ENCODE measurements at regions not wholly inside any gene's neighbourhood (a gene's known extent, or its start where the extent isn't known, plus 50 kb on each side); places are given as distances from the start of the nearest gene placed in this dataset.
"Not testable (repeated sequence)": the region's sequence is repeated elsewhere in the genome, so short reads cannot be mapped to it uniquely, and the experiment has no call there.

DNA sequence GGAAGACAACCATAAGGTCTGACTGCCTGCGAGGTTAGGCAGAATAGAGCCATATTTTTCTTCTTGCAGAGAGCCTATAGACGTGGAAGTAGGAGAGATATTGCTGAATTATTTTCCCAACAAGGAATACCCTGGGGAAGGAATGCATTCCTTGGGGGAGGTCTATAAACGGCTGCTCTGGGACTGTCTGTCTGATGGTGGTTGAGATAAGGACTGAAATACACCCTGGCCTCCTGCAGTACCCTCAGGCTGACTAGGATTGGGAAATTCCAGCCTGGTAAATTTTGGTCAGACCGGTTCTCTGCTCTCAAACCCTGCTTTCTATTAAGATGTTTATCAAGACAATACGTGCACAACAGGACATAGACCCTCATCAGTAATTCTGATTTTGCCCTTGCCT lies 617.5 kb upstream of the GRIN3A start:
- no peak for DNase-seq (ENCODE audit: low spot score in 2 of 2)
- H3K4me1 ChIP-seq: no peaks in the 10 kb centered on the region
- no peaks in the 10 kb centered on the region for H3K27me3 ChIP-seq
- WGBS: 60% methylated on average over 5 of the region's 5 CpGs
- H3K36me3 ChIP-seq: no peaks in the 10 kb centered on the region
- no peak overlapping the region for H3K27ac ChIP-seq
- no peak overlapping the region for H3K4me3 ChIP-seq
- no peaks in the 10 kb centered on the region for H3K9me3 ChIP-seq
- no peak for TF ChIP-seq POLR2A (IDR thresholded peaks at IDR 0.05)
- TF ChIP-seq, protein P1, sequence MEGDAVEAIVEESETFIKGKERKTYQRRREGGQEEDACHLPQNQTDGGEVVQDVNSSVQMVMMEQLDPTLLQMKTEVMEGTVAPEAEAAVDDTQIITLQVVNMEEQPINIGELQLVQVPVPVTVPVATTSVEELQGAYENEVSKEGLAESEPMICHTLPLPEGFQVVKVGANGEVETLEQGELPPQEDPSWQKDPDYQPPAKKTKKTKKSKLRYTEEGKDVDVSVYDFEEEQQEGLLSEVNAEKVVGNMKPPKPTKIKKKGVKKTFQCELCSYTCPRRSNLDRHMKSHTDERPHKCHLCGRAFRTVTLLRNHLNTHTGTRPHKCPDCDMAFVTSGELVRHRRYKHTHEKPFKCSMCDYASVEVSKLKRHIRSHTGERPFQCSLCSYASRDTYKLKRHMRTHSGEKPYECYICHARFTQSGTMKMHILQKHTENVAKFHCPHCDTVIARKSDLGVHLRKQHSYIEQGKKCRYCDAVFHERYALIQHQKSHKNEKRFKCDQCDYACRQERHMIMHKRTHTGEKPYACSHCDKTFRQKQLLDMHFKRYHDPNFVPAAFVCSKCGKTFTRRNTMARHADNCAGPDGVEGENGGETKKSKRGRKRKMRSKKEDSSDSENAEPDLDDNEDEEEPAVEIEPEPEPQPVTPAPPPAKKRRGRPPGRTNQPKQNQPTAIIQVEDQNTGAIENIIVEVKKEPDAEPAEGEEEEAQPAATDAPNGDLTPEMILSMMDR (IDR thresholded peaks at IDR 0.05): no peak
- no peak for TF ChIP-seq EP300 (IDR thresholded peaks at IDR 0.05)
- TF ChIP-seq POLR2AphosphoS5 (IDR thresholded peaks at IDR 0.05): no peak

DNA sequence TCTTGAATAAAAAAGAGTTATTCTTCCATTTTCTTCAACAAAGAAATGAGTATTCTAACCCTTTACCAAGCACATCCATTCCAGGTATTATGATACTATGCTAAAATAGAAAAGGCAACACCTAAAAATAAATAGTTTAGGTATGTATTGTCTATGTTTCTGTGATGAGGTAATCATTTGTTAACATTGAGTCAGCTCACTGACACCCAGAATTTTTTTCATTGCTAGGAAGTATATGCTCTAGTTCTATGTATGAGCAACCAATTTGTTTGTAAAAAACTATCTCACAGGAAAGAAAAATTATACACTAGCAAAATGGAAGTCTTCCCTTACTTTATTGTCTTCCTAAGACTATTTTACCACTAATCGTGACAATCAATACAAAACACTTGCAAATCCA lies 615.6 kb upstream of the GRIN3A start:
- TF ChIP-seq POLR2A (IDR thresholded peaks at IDR 0.05) (no peak), EP300 (IDR thresholded peaks at IDR 0.05) (no peak), POLR2AphosphoS5 (IDR thresholded peaks at IDR 0.05) (no peak)
- TF ChIP-seq, protein P1 (IDR thresholded peaks at IDR 0.05): no peak
- WGBS: 90% methylated on average over 1 of the region's 1 CpG
- DNase-seq (ENCODE audit: low spot score in 2 of 2): no peak
- H3K27me3 ChIP-seq: no peaks in the 10 kb centered on the region
- no peaks in the 10 kb centered on the region for H3K4me1 ChIP-seq
- H3K4me3 ChIP-seq: no peak overlapping the region
- H3K27ac ChIP-seq: no peak overlapping the region
- H3K36me3 ChIP-seq: no peaks in the 10 kb centered on the region
- H3K9me3 ChIP-seq: no peaks in the 10 kb centered on the region

DNA sequence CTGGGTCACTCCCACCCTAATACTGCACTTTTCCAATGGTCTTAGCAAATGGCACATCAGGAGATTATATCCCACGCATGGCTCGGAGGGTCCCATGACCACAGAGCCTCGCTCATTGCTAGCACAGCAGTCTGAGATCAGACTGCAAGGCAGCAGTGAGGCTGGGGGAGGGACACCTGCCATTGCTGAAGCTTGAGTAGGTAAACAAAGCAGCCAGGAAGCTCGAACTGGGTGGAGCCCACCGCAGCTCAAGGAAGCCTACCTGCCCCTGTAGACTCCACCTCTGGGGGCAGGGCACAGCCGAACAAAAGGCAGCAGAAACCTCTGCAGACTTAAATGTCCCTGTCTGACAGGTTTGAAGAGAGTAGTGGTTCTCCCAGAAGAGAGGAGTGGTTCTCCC lies 599.0 kb upstream of the GRIN3A start:
- DNase-seq (ENCODE audit: low spot score in 2 of 2): not testable (repeated sequence)

DNA sequence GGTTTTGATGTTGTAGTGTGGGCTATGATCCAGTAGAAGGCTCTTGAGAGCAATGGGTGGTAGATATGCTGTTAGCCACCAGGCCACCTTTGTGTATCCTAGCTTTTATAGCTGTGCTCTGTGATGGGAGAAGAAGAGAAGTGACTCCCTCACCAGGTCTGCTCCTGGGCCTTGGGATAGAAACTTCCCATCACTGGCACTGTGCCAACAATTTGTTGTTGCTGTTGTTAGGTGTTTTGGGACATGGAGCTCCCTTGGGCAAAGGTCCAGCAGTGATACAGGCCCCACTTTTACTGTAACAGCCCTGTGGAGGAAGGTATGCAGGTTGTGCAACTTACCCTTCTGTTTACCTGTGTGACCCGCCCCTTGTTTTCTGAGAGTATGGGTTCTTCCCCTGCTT lies 570.9 kb upstream of the GRIN3A start:
- 85% methylated on average over 1 of the region's 1 CpG for WGBS
- H3K4me1 ChIP-seq: no peaks in the 10 kb centered on the region
- no peaks in the 10 kb centered on the region for H3K36me3 ChIP-seq

More for the DNA sequence above, 599.0 kb upstream of the GRIN3A start:
- not testable (repeated sequence) for H3K4me3 ChIP-seq, H3K36me3 ChIP-seq, H3K4me1 ChIP-seq, H3K27ac ChIP-seq, H3K27me3 ChIP-seq, H3K9me3 ChIP-seq
- no CpG with 5 or more reads among the region's 6 CpGs for WGBS

DNA sequence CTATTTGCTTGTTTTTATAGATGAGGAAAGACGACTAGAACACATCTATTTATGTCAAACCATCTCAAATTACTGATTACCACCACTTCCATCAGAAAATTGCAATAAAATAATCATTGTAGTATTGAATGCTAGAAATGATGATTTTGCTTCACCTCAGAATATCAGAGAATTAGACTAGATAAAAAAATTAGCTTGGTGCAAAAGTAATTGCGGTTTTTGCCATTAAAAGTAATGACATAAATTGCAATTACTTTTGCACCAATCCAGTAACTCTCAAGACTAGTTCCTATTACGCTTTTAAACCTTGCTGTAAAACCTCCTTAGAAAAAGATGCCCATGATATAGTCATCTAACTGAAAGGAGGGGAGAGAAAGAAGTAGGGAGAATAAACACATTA lies 556.7 kb upstream of the GRIN3A start:
- no peak overlapping the region for H3K4me3 ChIP-seq
- no peak for DNase-seq (ENCODE audit: low spot score in 2 of 2)
- H3K36me3 ChIP-seq: no peaks in the 10 kb centered on the region
- no peaks in the 10 kb centered on the region for H3K4me1 ChIP-seq
- 69% methylated on average over 3 of the region's 3 CpGs for WGBS
- H3K9me3 ChIP-seq: no peaks in the 10 kb centered on the region
- no peak overlapping the region for H3K27ac ChIP-seq
- TF ChIP-seq POLR2AphosphoS5 (IDR thresholded peaks at IDR 0.05): no peak
- no peak for TF ChIP-seq POLR2A (IDR thresholded peaks at IDR 0.05)
- no peak for TF ChIP-seq EP300 (IDR thresholded peaks at IDR 0.05)
- TF ChIP-seq, protein P1 (IDR thresholded peaks at IDR 0.05): no peak
- no peaks in the 10 kb centered on the region for H3K27me3 ChIP-seq

More for the DNA sequence above, 570.9 kb upstream of the GRIN3A start:
- Histone ChIP-seq H3K27ac (no peak overlapping the region), H3K27me3 (no peaks in the 10 kb centered on the region), H3K4me3 (no peak overlapping the region), H3K9me3 (no peaks in the 10 kb centered on the region)
- no peak for TF ChIP-seq EP300 (IDR thresholded peaks at IDR 0.05)
- DNase-seq (ENCODE audit: low spot score in 2 of 2): no peak

DNA sequence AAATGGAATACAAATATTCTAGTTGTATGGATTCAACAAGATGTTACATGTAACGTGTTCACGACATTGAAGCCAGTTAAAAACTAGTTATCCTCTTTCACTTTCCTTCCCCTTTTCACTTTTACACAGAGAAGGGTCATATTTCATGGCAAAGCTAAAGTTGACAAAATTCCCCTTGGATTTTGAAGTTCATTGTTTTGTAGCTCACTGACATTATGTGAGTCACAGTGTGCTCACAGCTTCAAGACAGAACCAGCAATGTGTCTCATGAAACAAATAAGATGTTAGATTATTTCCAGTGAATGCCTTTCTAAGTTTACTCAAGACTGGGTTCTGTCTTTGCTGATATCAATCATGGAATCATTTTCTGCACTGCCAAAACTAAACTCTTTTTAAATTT lies 535.5 kb upstream of the GRIN3A start:
- WGBS: 33% methylated on average over 2 of the region's 2 CpGs

More for the DNA sequence above, 535.5 kb upstream of the GRIN3A start:
- no peak for DNase-seq (ENCODE audit: low spot score in 2 of 2)
- H3K4me1 ChIP-seq: no peaks in the 10 kb centered on the region
- no peaks in the 10 kb centered on the region for H3K27me3 ChIP-seq
- TF ChIP-seq, protein P1 (IDR thresholded peaks at IDR 0.05): no peak
- TF ChIP-seq POLR2AphosphoS5 (IDR thresholded peaks at IDR 0.05): no peak
- TF ChIP-seq EP300 (IDR thresholded peaks at IDR 0.05): no peak
- TF ChIP-seq POLR2A (IDR thresholded peaks at IDR 0.05): no peak
- no peak overlapping the region for H3K4me3 ChIP-seq
- H3K36me3 ChIP-seq: no peaks in the 10 kb centered on the region
- no peak overlapping the region for H3K27ac ChIP-seq
- no peaks in the 10 kb centered on the region for H3K9me3 ChIP-seq
